HG02588 (cell line): ENCODE measurements at regions not wholly inside any gene's neighbourhood (a gene's known extent, or its start where the extent isn't known, plus 50 kb on each side); places are given as distances from the start of the nearest gene placed in this dataset.

Experiments
- ATAC-seq: cut with Tn5 transposase; IDR thresholded peaks from one replicate; pipeline ENCODE4 v1.9.1; 2021; ENCODE audit warnings: mild to moderate bottlenecking, moderate library complexity; ENCODE audit not compliant: unreplicated experiment

DNA sequence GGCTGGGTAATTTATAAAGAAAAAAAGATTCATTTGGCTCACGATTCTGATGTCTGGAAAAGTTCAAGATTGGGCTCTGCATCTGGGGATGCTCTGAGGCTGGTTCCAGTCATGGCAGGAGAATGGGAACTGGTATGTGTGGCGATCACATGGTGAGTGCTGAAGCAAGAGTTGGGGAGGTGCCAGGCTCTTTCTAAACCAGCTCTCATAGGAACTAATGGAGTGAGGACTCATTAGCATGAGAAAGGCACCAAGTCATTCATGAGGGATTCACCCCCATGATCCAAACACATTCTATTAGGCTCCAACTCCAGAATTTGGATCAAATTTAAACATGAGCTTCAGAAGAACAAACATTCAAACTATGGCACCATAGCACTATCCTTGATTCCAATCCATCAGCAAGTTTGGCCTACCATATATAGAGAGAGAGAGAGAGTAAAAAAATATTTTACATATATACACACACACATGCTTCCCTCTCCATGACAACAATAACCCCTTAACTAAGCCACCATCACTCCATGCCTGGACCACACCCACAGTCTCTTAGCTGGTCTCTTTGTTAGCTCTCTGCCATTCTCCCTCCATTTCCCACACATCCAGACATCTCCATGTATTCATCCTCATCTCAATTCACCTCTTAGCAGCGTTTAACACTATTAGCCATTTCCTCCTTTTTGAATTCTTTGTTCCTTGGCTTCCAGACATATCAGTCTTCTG, 57.9 kb downstream of the NPY start:
- ATAC-seq, result no peak

DNA sequence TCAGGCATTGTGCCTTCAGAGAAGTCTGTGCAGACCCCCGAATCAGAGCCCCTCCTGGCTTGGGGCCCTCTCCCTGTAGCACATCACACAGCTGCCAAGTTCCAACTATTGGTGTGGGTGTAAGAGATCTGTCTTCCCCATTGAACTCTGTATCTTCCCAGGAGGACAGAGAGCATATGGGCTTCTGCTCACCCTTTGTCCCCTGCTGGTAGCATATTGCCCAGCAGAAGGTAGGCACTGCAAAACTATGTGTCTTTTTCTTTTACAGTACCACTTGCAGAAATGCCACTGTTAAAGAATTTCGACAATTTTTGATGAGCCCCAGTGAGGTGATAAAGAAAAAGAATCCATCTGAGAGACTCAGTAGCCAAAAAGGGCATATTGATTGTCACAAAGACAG, 59.6 kb downstream of the NPY start:
- no peak for ATAC-seq

DNA sequence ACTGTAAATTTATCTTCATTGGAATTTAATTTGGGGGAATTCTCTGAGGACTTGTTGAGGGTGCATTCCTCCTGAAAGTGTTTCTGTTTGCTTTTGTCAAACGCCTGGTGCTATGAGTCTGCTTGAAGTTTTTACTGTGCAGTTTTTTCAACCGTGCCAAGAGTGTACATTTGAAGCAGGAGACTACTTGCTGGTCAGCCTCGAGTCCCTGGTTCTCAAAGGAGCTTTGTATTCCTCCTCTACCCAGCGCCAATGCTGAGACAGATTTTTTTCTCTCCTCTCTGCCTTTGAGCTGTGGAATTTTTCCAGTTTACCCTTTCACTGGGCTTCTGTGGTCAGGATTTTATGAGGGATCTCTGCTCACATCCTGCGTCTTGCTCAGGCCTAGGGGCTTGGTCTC, 62.1 kb downstream of the NPY start:
- no peak for ATAC-seq

DNA sequence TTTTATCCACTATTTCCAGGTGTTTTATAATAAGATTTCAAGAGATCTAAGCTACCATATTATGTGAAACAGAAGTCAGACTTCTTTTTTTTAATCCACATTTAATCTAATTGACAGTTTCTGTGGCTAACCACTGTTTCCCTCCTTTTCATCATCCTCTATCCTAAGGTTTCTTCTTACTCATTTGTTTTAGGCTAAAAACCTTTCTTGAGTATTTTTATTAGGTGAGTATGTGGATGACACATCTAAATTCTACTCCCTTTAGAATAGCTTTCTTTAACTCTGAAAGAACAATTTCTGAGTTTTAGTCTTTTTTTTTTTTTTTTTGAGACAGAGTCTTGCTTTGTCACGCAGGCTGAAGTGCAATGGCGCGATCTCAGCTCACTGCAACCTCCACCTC, 62.7 kb downstream of the NPY start:
- no peak for ATAC-seq

DNA sequence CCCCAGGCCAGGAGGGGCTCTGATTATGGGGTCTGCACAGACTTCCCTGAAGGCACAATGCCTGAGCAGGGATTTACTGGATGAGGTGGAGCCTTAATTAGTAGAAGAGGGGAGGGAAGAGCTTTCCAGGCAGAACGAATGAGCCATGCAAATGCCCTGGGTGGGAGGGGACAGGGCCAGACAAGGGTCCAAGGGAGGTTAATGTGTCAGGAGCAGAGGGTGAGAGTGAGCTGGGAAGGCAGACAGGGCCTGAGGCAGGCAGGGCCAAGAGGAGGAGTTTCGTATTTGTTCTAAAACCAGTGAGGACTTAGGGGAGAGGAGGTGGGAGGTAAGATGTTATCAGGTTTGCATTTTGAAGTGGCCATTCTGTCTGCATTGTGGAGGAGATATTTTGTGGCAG, 65.3 kb downstream of the NPY start:
- ATAC-seq, result no peak

DNA sequence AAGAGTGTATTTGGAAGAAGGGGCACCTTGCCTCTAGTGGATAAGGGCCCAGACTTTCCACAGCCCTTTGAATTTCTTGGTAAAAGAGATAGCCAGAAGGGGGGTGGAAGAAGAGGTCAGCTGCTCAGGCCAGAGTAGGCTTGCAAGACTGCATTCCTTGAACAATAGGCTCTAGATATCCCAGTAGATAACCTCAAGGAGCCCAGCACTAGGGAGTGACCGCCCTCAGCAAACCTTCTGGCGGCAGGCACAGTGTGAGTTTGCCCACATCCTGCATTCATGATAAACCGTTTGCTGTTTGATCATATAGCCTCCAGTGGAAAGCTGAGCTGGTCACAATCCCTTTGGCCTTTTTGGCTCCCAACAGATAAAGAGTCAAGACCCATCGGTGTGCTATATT, 70.5 kb downstream of the NPY start:
- ATAC-seq, result no peak

DNA sequence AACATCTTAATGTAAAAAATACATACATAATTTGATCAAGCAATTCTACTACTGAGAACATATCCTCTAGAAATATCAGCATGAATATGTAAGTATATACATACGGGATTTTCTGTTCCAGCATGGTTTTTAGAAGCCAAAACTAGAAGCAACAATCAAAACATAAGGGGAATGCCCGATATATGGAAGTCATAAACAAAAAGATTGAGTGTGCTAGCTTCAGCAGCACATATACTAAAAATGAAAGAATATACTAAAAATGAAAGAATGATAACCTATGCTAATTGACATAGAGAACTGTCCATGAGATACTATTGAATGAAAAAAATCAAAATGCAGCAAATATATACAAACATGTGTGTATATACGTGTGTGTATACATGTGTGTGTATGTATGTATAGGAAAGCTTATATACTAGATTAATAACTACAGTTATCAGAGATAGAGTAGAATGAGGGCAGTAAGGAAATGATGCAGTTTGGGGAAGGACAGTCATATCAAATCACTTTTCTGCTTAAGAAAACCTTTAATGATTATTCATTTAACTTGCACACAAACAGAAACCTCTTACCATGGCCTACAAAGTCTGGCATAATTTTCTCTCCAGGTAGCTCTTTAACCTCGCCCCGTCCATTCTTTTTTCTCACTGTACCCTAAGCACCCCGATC, 72.9 kb downstream of the NPY start:
- no peak for ATAC-seq

DNA sequence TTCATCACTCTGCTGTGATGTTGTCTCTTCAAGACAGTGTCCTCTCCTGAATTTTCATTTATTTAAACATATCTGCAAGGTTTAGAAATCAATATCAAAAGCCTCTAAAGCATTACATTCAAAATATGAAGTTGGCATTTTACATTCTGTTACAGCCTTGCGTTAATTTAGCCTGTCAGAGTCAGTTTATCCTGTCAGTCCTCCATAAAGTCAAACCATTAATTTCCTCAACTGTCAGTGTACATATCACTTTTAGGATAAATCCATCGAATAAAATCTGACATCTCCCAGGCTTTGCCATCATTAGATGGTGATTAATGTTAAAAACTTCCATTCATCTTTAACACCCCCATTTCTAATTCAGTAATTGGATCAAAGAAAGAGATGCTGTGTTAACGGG, 77.0 kb downstream of the NPY start:
- ATAC-seq, result no peak

DNA sequence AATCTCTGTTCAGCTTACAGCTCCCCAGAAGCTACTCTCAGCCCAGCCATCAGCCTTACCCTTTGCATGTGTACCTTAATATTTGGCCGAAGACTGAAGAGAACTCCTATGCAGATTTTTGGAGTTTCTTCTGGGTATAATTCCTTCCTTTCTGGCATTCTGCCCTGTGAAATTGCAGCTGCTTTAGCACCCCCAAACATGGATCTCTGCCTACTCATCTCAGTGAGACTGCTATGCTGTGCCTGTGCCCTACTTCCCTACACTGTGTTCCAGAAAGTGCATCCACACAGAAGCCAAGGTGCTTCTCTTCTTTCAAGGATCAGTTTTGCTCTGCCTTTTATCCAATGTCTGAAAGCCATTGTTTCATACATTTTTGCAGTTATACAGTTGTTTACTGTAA, 81.6 kb downstream of the NPY start:
- ATAC-seq, result no peak

DNA sequence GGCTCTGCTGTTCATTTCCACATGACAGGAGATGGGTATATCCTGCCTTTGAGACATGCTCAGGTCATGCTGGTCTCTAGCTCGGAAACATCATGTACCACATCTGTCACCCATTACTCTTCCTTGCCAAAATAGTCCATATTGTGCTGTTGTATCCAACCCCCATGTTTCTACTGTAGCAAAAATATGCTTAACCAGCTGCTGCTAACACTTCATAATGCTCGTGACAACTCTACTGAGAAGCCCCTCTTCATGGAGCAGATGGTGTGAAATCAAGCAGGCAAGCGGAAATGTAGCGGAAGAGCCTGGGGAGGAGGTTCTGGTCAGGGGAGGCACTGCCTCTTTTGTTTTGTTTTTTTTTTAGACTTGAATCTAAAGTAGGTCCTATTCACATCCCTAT, 82.9 kb downstream of the NPY start:
- no peak for ATAC-seq

DNA sequence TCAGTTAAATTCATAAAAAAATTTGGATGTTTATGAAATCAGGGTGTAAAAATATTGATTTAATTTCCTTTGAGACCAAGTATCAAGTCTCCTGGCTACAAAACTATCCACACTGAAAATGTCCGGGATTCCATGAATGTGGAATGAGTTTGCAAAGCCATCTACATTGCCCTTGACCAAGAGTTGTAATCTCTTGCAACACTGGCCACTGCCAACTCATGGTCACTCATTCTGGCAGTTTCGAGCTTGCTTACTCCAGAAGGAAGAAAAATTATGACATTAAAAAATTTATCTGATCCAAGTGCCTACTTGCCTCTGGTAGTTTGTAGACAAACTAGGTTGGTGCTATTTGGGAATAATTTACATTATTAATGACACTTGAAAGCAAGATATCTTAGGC, 84.2 kb downstream of the NPY start:
- no peak for ATAC-seq

DNA sequence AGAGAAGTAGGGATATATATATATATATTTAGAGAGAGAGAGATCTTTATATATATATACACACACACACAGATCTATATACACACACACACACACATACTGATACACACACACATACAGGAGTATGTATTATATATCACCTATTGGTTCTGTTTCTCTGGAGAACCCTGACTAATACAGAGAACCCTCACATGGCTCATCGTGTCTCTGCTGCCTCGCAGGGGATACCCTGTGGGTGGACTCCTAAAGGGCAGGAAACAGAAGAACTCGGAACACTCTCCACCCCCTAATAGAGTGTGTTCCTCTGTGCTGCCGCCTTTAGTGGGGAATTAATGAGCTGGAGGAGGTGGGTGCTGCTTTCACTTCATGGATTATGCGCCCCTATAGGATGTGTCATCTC, 86.6 kb downstream of the NPY start:
- no peak for ATAC-seq

DNA sequence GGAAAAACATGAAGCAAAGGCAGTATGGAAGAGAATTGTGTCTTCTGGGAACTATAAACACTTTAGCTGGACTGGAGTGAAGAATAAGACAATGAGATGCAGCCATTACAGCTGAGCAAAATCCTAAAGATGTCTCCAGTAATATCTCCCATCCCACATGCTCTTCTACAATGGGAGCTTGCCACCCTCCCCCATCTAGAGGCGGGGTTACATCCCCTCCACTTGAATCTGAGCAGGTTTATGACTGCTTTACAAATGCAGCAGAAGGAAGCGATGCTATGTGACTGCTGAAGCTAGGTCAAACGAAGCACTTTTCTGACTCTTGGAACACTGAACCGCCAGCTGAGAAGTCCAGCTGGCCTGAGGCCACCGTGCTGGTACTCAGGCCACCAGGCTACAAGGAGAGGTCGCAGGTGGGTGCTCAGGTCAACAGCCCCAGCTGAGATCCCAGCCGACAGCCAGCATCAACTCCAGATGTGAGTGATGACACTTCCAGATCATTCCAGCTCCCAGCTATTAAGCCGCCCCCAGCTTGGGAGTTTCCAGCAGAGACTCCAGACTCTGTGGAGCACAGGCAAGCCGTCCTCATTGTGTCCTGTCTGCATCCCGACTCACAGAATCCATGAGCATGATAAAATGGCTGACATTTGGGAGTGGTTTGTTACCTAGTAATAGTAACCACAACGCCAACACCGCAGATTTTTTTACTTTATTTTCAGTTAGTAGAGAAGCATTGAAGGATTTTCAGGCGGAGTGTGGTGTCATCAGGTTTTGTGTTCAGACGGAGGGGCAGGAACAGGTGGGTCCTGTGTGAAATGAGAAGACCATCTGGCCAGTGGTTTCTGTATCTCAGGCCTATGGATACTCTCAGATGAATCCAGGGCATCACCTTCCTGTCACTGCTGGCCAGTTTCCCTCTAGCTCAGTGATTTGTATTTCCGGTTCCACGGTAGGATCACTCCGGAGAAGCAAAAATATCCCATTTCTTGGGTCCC, 89.3 kb downstream of the NPY start:
- ATAC-seq, result no peak

DNA sequence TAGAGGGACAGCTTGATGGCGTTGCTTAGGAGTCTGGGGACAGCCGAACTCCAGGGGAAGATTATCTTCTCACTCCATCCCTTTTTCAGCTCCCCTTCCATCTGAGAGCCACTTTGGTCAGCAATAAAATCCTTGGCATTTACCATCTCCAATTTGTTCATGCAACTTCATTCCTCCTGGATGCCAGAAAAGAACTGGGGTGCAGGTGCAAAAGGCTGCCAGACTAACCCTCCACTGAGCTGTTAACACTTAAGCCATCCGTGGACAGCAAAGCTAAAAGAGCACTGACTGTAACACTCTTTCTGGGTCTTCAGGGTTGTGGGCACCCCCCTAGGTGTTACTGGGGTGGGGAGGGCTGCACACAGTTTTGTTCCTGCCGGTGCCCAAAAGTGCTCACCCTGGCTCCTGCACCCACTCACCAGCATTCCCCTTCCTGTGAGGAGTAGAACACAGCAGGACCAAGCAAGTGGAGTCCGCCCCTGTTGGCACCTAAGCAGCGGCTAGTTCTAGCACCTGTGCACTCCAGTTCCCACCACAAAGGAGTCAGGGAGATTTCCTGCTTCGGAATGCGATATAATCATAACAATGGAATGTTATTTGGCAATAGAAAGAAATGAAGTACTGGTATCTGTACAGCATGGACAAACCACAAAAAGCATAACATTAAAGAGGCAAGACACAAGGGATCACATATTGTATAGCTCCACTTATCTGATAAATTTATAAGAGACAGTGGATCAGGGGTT, 95.1 kb downstream of the NPY start:
- ATAC-seq, result no peak

DNA sequence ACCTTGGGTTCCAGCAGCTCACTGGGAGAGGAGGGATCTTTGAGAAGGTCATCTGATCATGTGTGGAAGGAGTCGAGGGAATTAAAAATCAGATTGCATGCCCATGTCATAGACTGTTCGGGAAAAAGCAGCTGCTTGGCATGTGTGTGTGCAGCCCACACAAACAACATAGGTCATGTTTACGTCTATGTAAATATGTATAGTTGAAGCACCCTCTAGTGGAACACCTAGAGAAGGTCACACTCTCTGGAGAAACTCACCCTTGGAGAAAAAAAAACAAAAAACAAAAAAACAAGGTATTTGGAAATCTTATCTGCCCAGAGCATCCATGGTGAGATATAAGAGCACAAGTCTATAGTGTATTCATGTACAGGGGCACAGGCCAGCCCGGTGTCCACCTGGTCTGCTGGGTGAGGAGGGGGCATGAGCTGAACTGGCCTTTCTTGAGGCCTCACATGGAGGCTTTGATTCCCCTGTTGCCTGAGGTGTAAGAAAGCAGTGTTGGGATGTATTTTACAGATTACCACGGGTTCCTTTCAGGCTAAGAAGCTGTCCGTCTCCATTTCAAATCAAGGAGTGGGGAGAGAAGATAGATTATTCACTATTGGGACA, 98.0 kb downstream of the NPY start:
- peak; percentile 50 for ATAC-seq

DNA sequence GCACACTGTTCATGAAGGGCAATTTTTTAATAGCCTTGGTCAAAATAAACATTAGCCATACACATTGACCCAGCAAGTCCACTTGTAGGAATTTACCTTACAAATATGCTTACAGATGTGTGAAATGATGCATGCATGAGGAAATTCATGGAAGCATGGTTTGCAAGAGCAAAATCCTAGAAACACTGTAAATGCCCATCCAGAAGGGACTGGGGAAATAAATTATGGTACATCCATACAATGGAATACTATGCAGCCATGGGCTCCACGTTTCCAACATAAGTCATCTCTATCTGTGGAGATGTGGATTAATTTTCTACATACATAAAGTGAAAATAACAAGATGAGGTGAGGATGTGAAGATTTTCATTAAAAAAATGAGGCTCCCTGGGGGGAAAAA, 99.1 kb downstream of the NPY start:
- ATAC-seq, result no peak

DNA sequence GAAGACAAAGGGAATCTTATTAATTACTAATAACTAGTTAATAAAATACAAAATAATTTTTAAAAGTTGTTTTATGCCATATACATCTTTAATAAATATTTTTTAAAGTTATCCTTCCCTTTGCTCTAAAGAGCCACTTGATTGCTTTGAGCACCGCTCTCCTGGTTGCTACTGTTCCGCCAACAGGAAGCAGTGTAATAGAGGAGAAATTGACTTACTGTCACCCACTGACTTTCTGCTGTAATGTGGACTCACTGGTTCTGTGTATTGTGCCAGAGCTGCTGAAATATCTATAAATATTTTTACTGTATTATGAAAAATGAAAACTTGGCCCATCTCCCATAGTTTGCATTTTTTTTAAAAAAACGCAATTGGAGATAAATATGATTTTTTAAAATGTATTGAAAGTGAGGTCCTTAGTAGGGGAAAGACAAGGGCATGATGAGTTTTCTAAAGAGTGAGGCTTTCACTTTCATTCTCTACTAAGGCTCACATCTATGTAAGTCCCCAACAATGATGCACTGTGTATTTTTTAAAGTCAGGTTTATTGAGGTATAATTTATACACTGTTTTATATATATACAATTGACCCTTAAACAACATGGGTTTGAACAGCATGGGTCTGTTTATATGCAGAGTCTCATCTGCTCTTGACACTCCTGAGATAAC, 100.5 kb downstream of the NPY start:
- ATAC-seq, result peak; percentile 58

DNA sequence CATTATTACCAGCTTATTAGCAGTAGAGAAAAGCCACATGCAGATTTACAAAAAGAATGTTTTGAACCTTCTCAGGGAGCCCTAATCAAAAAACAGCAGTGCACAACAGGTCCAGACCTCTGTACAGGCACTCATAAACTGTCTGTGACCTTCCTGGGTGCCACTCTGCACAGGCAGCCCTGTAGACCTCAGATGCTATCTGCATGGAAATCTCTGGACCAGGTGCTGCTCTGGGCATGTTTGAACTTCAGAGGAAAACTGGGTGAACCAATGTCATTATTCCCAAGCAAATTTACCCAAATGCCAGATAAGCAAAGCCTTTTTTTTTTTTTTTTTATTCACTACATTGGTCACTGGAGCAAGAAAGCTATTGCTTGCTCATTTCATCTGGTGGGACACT, 104.2 kb downstream of the NPY start:
- ATAC-seq, result no peak

DNA sequence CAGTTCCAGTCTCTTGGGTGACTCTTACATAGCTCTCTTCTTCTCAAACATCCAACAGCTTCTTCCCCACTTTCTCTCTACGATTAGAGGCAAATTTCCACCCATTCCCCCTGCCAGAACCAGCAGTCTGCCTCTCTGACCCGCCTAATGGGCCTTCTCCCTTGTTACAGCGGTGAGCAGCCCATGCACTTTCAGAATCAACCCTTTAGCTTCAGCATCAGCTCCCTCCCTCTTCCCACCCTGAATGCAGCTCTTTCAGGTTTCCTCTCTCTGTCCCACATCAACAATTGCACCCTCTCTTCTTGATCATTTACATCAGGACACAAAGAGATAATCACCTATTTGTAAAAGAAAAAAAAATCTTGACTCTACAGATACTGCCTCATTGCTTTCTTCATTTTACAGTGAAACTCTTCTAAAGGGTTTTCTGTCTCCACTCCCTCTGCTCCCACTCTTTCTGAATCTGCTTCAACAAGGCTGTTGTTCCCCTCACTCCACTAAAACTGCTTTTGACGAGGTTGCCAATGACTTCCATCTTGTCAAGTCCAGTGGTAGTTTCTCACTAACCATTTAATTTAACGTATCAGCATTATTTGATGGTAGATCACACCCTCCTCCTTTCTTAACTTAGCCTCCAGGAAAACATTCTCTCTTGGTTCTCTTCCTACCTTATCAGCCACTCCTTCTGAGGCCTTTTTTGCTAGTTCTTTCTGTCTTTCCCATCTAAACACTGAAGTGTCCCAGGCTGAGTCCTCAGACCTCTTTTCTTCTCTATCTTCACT, 106.6 kb downstream of the NPY start:
- ATAC-seq, result no peak
